A549 (cell line): ENCODE measurements at regions not wholly inside any gene's neighbourhood (a gene's known extent, or its start where the extent isn't known, plus 50 kb on each side); places are given as distances from the start of the nearest gene placed in this dataset.

Source experiments
- ATAC-seq, 2 experiments: fragments of 200-7000 bp in 1 of 2; fragments of >200 bp in 1 of 2; cut with Nextera tagmentation in 1 of 2; cut with Tn5 transposase in 1 of 2; 3 replicates each; pipeline versions ENCODE4 v1.8.0 to v1.9.1; 2018 to 2020; ENCODE audit warnings: mild to moderate bottlenecking in 1 of 2, moderate library complexity in 1 of 2
- CTCF ChIA-PET: fragments of 300-600 bp; sonication (Branson Sonifier 250); formaldehyde crosslinking; extraction: SDS; loops from one replicate; lab custom pipeline; 2021; ENCODE audit warnings: antibody characterized with exemption, inconsistent platforms; lab: Yijun Ruan, JAX
- POLR2A ChIA-PET: fragments of 350-600 bp; formaldehyde crosslinking; extraction: SDS; loops from one replicate; lab custom pipeline; 2021; ENCODE audit warnings: antibody characterized with exemption, inconsistent platforms; lab: Yijun Ruan, JAX
- DNase-seq, 2 experiments: peaks; one replicate each; pipeline versions ENCODE4 v3.0.0 to v3.0.0-alpha.2; 2011 to 2016; ENCODE audit warnings: low read depth in 1 of 2, low spot score in 1 of 2
- FAIRE-seq: peaks from 2 replicates; lab custom pipeline; 2011; peaks lifted over from hg19 to GRCh38; lab: Jason Lieb, UNC
- H3K27ac ChIP-seq, 2 experiments: fragments of >200 bp; sonication (Bioruptor Twin); formaldehyde crosslinking; 3 replicates each; pipeline ENCODE4 v1.5.1; 2016 to 2017
- H3K4me1 ChIP-seq: fragments of >200 bp; sonication (Bioruptor Twin); formaldehyde crosslinking; 3 replicates; pipeline ENCODE4 v1.6.1; 2016
- H3K4me2 ChIP-seq: fragments of >200 bp; sonication (Bioruptor Twin); formaldehyde crosslinking; 3 replicates; pipeline ENCODE4 v1.6.1; 2016
- H3K4me3 ChIP-seq: fragments of >200 bp; sonication (Bioruptor Twin); formaldehyde crosslinking; 3 replicates; pipeline ENCODE4 v1.5.1; 2016
- H3K9me3 ChIP-seq: fragments of >200 bp; sonication (Bioruptor Twin); formaldehyde crosslinking; 3 replicates; pipeline ENCODE4 v1.6.1; 2016
- ATOH8 ChIP-seq: fragments of 250-450 bp; sonication (Bioruptor Pico); IDR thresholded peaks from 2 replicates; pipeline ENCODE4 v1.5.0; 2020; ENCODE audit warnings: low read depth, mild to moderate bottlenecking, moderate library complexity
- BHLHE40 ChIP-seq: IDR thresholded peaks from 2 replicates; pipeline ENCODE4 v1.6.1; 2012; ENCODE audit warnings: low read depth, low read length, inconsistent platforms
- CEBPB ChIP-seq, 2 experiments: fragments of >200 bp in 1 of 2; sonication (Bioruptor Twin) in 1 of 2; formaldehyde crosslinking in 1 of 2; IDR thresholded peaks; 2 replicates each; pipeline ENCODE4 v1.6.1; 2012 to 2016
- CHD2 ChIP-seq: fragments of 150-350 bp; IDR thresholded peaks from 2 replicates; pipeline ENCODE4 v1.6.1; 2014; ENCODE audit warnings: low read length; ENCODE audit not compliant: partially characterized antibody
- CHD4 ChIP-seq: fragments of 200-600 bp; sonication (generic); IDR thresholded peaks from 2 replicates; pipeline ENCODE4 v1.6.1; 2016; ENCODE audit warnings: antibody characterized with exemption, mild to moderate bottlenecking, borderline replicate concordance
- EHF ChIP-seq: fragments of 250-450 bp; sonication (Bioruptor Pico); IDR thresholded peaks from 2 replicates; pipeline ENCODE4 v1.5.0; 2020; ENCODE audit warnings: mild to moderate bottlenecking
- FOSB ChIP-seq: fragments of 250-450 bp; sonication (Bioruptor Pico); IDR thresholded peaks from 2 replicates; pipeline ENCODE4 v1.5.0; 2020; ENCODE audit warnings: mild to moderate bottlenecking, moderate library complexity
- GATA3 ChIP-seq: IDR thresholded peaks from 2 replicates; pipeline ENCODE4 v1.6.1; 2012; ENCODE audit warnings: borderline replicate concordance
- HOXA7 ChIP-seq: fragments of 250-450 bp; sonication (Bioruptor Pico); IDR thresholded peaks from 2 replicates; pipeline ENCODE4 v1.5.0; 2020; ENCODE audit warnings: mild to moderate bottlenecking, moderate library complexity
- JUNB ChIP-seq: fragments of >200 bp; sonication (Bioruptor Twin); formaldehyde crosslinking; IDR thresholded peaks from 2 replicates; pipeline ENCODE4 v1.6.1; 2016
- KDM1A ChIP-seq: fragments of 200-600 bp; sonication (generic); IDR thresholded peaks from 2 replicates; pipeline ENCODE4 v1.6.1; 2016; ENCODE audit warnings: low read depth, mild to moderate bottlenecking
- KDM5A ChIP-seq: fragments of 200-600 bp; sonication (generic); IDR thresholded peaks from 2 replicates; pipeline ENCODE4 v1.6.1; 2016; ENCODE audit warnings: antibody characterized with exemption, mild to moderate bottlenecking
- MAFK ChIP-seq: fragments of 450-650 bp; IDR thresholded peaks from 2 replicates; pipeline ENCODE4 v1.6.1; 2014; ENCODE audit not compliant: partially characterized antibody
- MAX ChIP-seq: IDR thresholded peaks from 2 replicates; pipeline ENCODE4 v1.6.1; 2012
- NPAS2 ChIP-seq: fragments of 250-450 bp; sonication (Bioruptor Pico); IDR thresholded peaks from 2 replicates; pipeline ENCODE4 v1.8.0; 2022; ENCODE audit warnings: mild to moderate bottlenecking, moderate library complexity, borderline replicate concordance
- RAD21 ChIP-seq, 2 experiments: fragments of >200 bp in 1 of 2; sonication (Bioruptor Twin) in 1 of 2; formaldehyde crosslinking in 1 of 2; IDR thresholded peaks in 1 of 2; conservative IDR thresholded peaks in 1 of 2; 2 replicates in 1 of 2; 3 replicates in 1 of 2; pipeline ENCODE4 v1.6.1; 2012 to 2018; ENCODE audit warnings: inconsistent platforms in 1 of 2
- RARB ChIP-seq: fragments of 250-450 bp; sonication (Bioruptor Pico); IDR thresholded peaks from 2 replicates; pipeline ENCODE4 v1.8.0; 2021; ENCODE audit warnings: mild to moderate bottlenecking, moderate library complexity
- RNF2 ChIP-seq: fragments of 200-600 bp; sonication (generic); IDR thresholded peaks from 2 replicates; pipeline ENCODE4 v1.6.1; 2016; ENCODE audit warnings: low read depth, mild to moderate bottlenecking, antibody characterized with exemption, moderate library complexity, borderline replicate concordance
- SREBF2 ChIP-seq: fragments of 450-650 bp; IDR thresholded peaks from 2 replicates; pipeline ENCODE4 v1.6.1; 2014; ENCODE audit warnings: mild to moderate bottlenecking, moderate library complexity
- TFCP2L1 ChIP-seq: fragments of 250-450 bp; sonication (Bioruptor Pico); IDR thresholded peaks from 2 replicates; pipeline ENCODE4 v1.5.0; 2021; ENCODE audit warnings: mild to moderate bottlenecking
- ZNF302 ChIP-seq: fragments of 250-450 bp; sonication (Bioruptor Pico); IDR thresholded peaks from 2 replicates; pipeline ENCODE4 v1.9.0; 2021; ENCODE audit warnings: inconsistent platforms, mild to moderate bottlenecking, moderate library complexity
- WGBS: methylation state at CpG from one replicate; pipeline ENCODE4 v1.1.6; 2017; ENCODE audit errors: missing lambda C conversion rate; 5-methylcytosine and 5-hydroxymethylcytosine counted together
- TF ChIP-seq, protein P1 (sequence below): fragments of >200 bp; sonication (Bioruptor Twin); formaldehyde crosslinking; IDR thresholded peaks from 3 replicates; pipeline ENCODE4 v1.5.1; 2016

DNA sequence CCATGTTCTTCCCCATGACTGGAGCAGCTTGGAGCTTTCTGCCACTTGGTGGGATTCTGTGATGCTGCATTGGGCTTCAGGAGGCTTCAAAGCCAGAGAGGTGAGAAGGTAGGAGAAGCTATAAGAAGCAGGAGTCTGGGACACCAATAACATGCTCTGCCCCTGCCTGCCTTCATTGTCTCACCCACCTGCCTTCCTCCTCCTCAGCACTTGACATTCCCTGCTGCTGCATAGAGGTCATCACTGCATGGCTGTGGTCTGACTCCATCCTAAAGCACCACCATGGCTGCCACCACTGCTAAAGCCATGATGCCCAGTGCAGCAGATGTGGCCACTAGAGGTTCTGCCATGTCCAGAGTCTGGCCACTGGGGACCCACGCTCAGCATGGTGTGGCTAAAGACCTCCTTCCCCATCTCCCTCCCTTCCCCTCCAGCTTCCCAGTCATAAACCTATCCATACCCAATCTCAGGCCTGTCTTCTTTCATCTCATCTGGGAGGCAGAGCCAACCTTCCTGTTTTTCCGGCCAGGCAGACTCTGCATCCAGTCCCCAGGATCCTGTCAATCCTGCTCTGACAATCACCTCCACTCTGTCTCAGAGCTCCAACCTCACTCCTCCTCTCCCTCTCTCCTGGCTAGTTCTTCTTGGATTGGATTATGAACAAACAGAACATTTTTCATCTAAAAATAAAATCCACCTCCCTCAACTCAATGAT lies 285.1 kb upstream of the POU3F1 start:
- TF ChIP-seq ATOH8 (CRISPR knock-in tag), result no peak
- no peak for TF ChIP-seq KDM5A
- TF ChIP-seq RNF2, result no peak
- no peak for TF ChIP-seq HOXA7 (CRISPR knock-in tag)
- TF ChIP-seq CEBPB (IDR thresholded peaks at IDR 0.05), result no peak
- TF ChIP-seq EHF (CRISPR knock-in tag), result no peak
- TF ChIP-seq SREBF2, result no peak
- 0% methylated on average over 2 of the region's 2 CpGs for WGBS
- FAIRE-seq (no peak), DNase-seq (no peak), ATAC-seq (no peak)
- H3K9me3 ChIP-seq, result no peaks in the 10 kb centered on the region
- no peak overlapping the region for H3K4me2 ChIP-seq
- no peak overlapping the region for H3K27ac ChIP-seq
- H3K4me1 ChIP-seq, result no peaks in the 10 kb centered on the region
- ChIA-PET CTCF (interaction anchor here (0.6 kb wide), 1 partner anchor 764 kb away, joined by 3 read pairs; no protein-coding TSS in a partner anchor), POLR2A (no interaction called here)
- no peak overlapping the region for H3K4me3 ChIP-seq

DNA sequence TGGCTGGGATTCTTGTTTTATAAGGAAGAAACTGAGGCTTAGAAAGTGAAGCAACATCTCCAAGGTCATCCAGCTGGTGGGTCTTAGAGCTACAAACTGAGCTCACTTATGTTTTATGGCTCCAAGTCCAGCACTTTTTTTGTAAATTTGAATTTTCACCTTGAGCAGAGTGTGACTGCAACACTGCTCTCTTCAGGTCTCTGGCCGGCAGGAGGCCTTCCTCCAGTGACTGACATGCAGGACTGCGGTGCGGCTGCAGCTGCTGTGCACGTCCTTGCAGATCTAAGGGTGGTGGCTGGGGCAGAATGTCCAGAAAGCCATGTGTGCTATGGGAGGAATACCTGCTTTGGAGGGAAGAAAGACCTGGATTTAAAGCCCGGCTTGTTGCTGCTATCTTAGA lies 284.2 kb upstream of the POU3F1 start:
- FAIRE-seq, result no peak
- POLR2A ChIA-PET, result no interaction called here
- TF ChIP-seq, protein P1, sequence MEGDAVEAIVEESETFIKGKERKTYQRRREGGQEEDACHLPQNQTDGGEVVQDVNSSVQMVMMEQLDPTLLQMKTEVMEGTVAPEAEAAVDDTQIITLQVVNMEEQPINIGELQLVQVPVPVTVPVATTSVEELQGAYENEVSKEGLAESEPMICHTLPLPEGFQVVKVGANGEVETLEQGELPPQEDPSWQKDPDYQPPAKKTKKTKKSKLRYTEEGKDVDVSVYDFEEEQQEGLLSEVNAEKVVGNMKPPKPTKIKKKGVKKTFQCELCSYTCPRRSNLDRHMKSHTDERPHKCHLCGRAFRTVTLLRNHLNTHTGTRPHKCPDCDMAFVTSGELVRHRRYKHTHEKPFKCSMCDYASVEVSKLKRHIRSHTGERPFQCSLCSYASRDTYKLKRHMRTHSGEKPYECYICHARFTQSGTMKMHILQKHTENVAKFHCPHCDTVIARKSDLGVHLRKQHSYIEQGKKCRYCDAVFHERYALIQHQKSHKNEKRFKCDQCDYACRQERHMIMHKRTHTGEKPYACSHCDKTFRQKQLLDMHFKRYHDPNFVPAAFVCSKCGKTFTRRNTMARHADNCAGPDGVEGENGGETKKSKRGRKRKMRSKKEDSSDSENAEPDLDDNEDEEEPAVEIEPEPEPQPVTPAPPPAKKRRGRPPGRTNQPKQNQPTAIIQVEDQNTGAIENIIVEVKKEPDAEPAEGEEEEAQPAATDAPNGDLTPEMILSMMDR, result no peak
- TF ChIP-seq CHD2 (no peak), RARB (no peak), ZNF302 (no peak), CEBPB (IDR thresholded peaks at IDR 0.05) (no peak), FOSB (CRISPR knock-in tag) (no peak), MAX (no peak), NPAS2 (CRISPR knock-in tag) (no peak), BHLHE40 (no peak), GATA3 (no peak), ATOH8 (CRISPR knock-in tag) (no peak), TFCP2L1 (CRISPR knock-in tag) (no peak), KDM1A (no peak), CHD4 (no peak), MAFK (no peak)
- Histone ChIP-seq H3K4me1 (no peaks in the 10 kb centered on the region), H3K9me3 (no peaks in the 10 kb centered on the region), H3K4me3 (no peak overlapping the region), H3K4me2 (no peak overlapping the region), H3K27ac (no peak overlapping the region)
- DNase-seq, result no peak
- CTCF ChIA-PET, result no interaction called here
- WGBS, result 47% methylated on average over 2 of the region's 5 CpGs
- ATAC-seq, result no peak

DNA sequence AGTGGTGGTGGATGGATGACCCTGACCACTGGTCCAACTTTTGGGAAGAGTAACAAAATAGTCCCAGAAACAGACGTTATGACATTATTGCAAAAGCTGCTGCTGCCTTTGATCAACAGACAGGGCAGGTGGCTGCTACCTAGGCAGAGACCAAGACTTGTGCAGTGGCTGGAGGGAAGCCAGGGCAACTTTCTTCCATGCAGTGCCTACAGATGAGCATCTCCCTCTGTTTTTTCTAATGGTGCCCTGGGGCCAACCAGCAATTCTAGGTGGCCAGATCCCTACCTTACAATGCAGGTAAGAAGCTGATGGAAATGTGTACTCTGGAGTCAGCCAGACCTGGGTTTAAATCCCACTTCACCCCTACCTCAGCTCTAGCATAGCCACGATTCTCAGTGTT lies 283.1 kb upstream of the POU3F1 start:
- FAIRE-seq (no peak), DNase-seq (no peak), ATAC-seq (no peak)
- ChIA-PET CTCF (no interaction called here), POLR2A (no interaction called here)
- no peak overlapping the region for H3K4me3 ChIP-seq
- no peak overlapping the region for H3K27ac ChIP-seq
- H3K4me2 ChIP-seq, result no peak overlapping the region
- 3% methylated on average over 2 of the region's 2 CpGs for WGBS
- TF ChIP-seq KDM1A, result no peak
- TF ChIP-seq JUNB, result no peak
- TF ChIP-seq RAD21 (conservative IDR thresholded peaks at IDR 0.05 in 1 of 2, IDR thresholded peaks at IDR 0.05 in 1 of 2), result no peak
- no peaks in the 10 kb centered on the region for H3K9me3 ChIP-seq
- H3K4me1 ChIP-seq, result no peaks in the 10 kb centered on the region
